ENCODE measurements at regions not wholly inside any gene's neighbourhood (a gene's known extent, or its start where the extent isn't known, plus 50 kb on each side); places are given as distances from the start of the nearest gene placed in this dataset.

GRCh38 chr7:36037121-36037662 is 115.9 kb upstream of the EEPD1 start (continued):
- TF ChIP-seq MXI1 (IDR thresholded peaks at IDR 0.05; ENCODE audit: low read depth, low read length) (no peak; the same call in 1 of the 2 replicates), RFX5 (IDR thresholded peaks at IDR 0.05; ENCODE audit: low read length) (0 out of 2 replicates have a peak, but pooled peaks have one; percentile 40), MEF2A (IDR thresholded peaks at IDR 0.05; ENCODE audit: borderline replicate concordance, low read depth) (peak; percentile 84), NFIC (IDR thresholded peaks at IDR 0.05; ENCODE audit: borderline replicate concordance) (peak; percentile 99), ZBTB33 (IDR thresholded peaks at IDR 0.05; ENCODE audit: borderline replicate concordance, low read depth) (peak; percentile 72; the same call in 1 of the 2 replicates), PBX3 (IDR thresholded peaks at IDR 0.05) (peak; percentile 86), TCF12 (IDR thresholded peaks at IDR 0.05) (peak; percentile 96), IRF3 (IDR thresholded peaks at IDR 0.05; ENCODE audit: low read depth, low read length) (no peak), RAD21 (IDR thresholded peaks at IDR 0.05; ENCODE audit: low read length) (peak; percentile 24; the same call in 1 of the 2 replicates), USF1 (IDR thresholded peaks at IDR 0.05; ENCODE audit: borderline replicate concordance, low read depth) (no peak; the same call in 1 of the 2 replicates), JUND (IDR thresholded peaks at IDR 0.05) (peak; percentile 92), TEAD4 (IDR thresholded peaks at IDR 0.05; ENCODE audit: borderline replicate concordance, insufficient read depth) (peak; percentile 90; the same call in 1 of the 2 replicates), SMC3 (IDR thresholded peaks at IDR 0.05; ENCODE audit: low read depth, low read length) (no peak), SIN3A (IDR thresholded peaks at IDR 0.05; ENCODE audit: borderline replicate concordance, low read depth, low read length) (no peak), RCOR1 (IDR thresholded peaks at IDR 0.05; ENCODE audit: low read length) (peak; percentile 78), GATA2 (CRISPR knock-in tag; IDR thresholded peaks at IDR 0.05) (peak; percentile 84), YY1 (IDR thresholded peaks at IDR 0.05; ENCODE audit: low read depth) (no peak), EP300 (IDR thresholded peaks at IDR 0.05; ENCODE audit: borderline replicate concordance in 1 of 2, low read depth in 1 of 2, low read length in 1 of 2) (peak; percentile 77 to 96), TAF1 (IDR thresholded peaks at IDR 0.05; ENCODE audit: borderline replicate concordance, low read depth, low read length) (no peak), FOSL2 (IDR thresholded peaks at IDR 0.05; ENCODE audit: borderline replicate concordance, low read depth) (peak; percentile 58), EZH2phosphoT487 (IDR thresholded peaks at IDR 0.05; ENCODE audit: borderline replicate concordance, low read depth) (no peak), FOXM1 (IDR thresholded peaks at IDR 0.05; ENCODE audit: low read depth) (peak; percentile 58; the same call in 1 of the 2 replicates), CTCF (IDR thresholded peaks at IDR 0.05) (no peak), POLR2AphosphoS5 (IDR thresholded peaks at IDR 0.05; ENCODE audit: low read depth, low read length) (peak; percentile 71; the same call in 1 of the 2 replicates)

Measured in SK-N-SH (cell line).